ENCODE measurements at regions not wholly inside any gene's neighbourhood (a gene's known extent, or its start where the extent isn't known, plus 50 kb on each side); places are given as distances from the start of the nearest gene placed in this dataset.

- no peak overlapping the region for H3K27ac ChIP-seq
- no peak for TF ChIP-seq CTCF (conservative IDR thresholded peaks at IDR 0.05)
These were observed 105.0 kb upstream of the NR0B1 start for GRCh38 chrX:30414144-30414543.

GRCh38 chrX:30402366-30402765, 93.2 kb upstream of the NR0B1 start:
- no peak overlapping the region for H3K27ac ChIP-seq
- no peak for TF ChIP-seq CTCF (conservative IDR thresholded peaks at IDR 0.05)

DNA sequence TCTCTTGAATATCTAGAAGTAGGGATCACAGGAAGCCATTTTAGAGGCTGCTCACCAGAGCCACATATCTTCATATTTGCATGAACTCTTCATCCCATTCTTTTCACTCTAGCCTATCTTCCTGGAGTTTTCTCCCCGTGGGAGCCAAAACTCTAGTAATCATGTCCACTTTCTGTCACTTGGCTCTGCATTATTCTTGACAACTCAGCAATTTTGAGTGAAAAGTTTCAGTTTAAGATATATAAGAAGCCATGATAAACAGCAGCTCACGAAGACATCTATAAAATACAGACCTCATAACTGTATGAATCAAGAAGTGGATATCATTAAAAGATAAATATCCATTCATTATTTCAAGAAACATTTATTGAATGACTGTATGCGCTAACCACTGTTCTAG, 79.1 kb upstream of the NR0B1 start:
- H3K27ac ChIP-seq, result no peak overlapping the region
- TF ChIP-seq CTCF (conservative IDR thresholded peaks at IDR 0.05), result no peak

DNA sequence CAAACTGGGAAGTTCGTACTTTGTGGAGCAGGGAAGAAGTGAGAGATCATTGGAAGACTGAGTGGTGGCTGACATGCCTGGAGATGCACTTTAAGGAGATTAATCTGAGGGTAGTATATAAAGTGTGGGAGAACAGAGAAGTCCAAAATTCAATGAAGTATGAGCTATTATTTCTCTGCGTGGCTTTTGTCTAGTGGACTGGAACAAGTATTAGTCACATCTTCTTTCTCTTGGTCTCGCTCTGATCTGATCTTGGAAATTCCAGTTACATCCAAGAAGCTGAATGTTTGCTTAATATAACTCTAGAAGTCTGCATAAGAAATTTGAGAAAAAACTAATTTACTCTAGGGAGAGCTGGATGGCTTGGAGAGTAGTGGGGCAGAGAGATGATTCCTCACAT, 64.8 kb upstream of the NR0B1 start:
- no peak for TF ChIP-seq CTCF (conservative IDR thresholded peaks at IDR 0.05)
- no peak overlapping the region for H3K27ac ChIP-seq

DNA sequence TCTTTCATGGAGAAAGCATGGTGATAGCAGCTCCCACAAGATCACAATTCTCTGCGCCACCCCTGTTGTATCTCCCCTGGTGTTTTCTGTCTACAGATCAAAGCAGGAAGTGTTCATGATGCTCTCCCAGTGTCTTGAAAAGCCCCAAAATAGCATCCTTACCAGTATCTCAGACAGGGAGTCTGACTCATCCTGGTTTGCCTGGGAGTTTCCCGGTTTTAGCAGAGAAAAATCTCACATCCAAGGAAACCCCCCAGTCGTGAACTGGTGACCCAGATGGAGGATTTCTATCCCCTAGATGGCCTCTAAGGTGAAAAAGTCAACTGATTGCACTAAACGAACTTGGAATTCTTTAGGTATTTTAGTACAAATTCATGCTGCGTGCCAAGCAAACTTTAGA, 64.3 kb upstream of the NR0B1 start:
- H3K27ac ChIP-seq, result no peak overlapping the region
- no peak for TF ChIP-seq CTCF (conservative IDR thresholded peaks at IDR 0.05)

GRCh38 chrX:30364229-30364628, 55.0 kb upstream of the NR0B1 start:
- no peak for TF ChIP-seq CTCF (conservative IDR thresholded peaks at IDR 0.05)
- peak overlapping the region; percentile 28; the same call in 1 of the 2 replicates for H3K27ac ChIP-seq
